Colonic mucosa (tissue), 4 donors: ENCODE measurements at regions not wholly inside any gene's neighbourhood (a gene's known extent, or its start where the extent isn't known, plus 50 kb on each side); places are given as distances from the start of the nearest gene placed in this dataset.
"Not testable (repeated sequence)": the region's sequence is repeated elsewhere in the genome, so short reads cannot be mapped to it uniquely, and the experiment has no call there.

Experiments
- DNase-seq: peaks from one replicate; pipeline ENCODE4 v3.0.0-alpha.2; 2020
- H3K27ac ChIP-seq: fragments of 200-600 bp; one replicate; pipeline ENCODE4 v1.8.0; 2021
- H3K27me3 ChIP-seq: fragments of 200-600 bp; one replicate; pipeline ENCODE4 v1.8.0; 2021
- H3K36me3 ChIP-seq: fragments of 200-600 bp; one replicate; pipeline ENCODE4 v1.8.0; 2021
- H3K4me1 ChIP-seq: fragments of 200-600 bp; one replicate; pipeline ENCODE4 v1.8.0; 2021; ENCODE audit warnings: mild to moderate bottlenecking
- H3K4me3 ChIP-seq: fragments of 200-600 bp; one replicate; pipeline ENCODE4 v1.8.0; 2021
- H3K9ac ChIP-seq, 2 donors: one replicate each; pipeline ENCODE4 v1.7.0; 2013; ENCODE audit warnings: control low read depth in 2 of 2, low read depth in 2 of 2, low read length in 2 of 2
- H3K9me3 ChIP-seq: fragments of 200-600 bp; one replicate; pipeline ENCODE4 v1.8.0; 2021
- intact Hi-C: fragments of 100-400 bp; cut with DNase I; formaldehyde crosslinking; loops from one replicate; pipeline ENCODE4 v1.14.1; 2022
- TF ChIP-seq, protein P1 (sequence below): fragments of 200-600 bp; IDR thresholded peaks from one replicate; pipeline ENCODE4 v1.8.0; 2022; ENCODE audit warnings: antibody characterized with exemption, mild to moderate bottlenecking
- donor health status: healthy.
- donor health status: DM: no; HTN: no; CAD: no.
- donor health status: DM: no; HTN: no; CAD: no.

DNA sequence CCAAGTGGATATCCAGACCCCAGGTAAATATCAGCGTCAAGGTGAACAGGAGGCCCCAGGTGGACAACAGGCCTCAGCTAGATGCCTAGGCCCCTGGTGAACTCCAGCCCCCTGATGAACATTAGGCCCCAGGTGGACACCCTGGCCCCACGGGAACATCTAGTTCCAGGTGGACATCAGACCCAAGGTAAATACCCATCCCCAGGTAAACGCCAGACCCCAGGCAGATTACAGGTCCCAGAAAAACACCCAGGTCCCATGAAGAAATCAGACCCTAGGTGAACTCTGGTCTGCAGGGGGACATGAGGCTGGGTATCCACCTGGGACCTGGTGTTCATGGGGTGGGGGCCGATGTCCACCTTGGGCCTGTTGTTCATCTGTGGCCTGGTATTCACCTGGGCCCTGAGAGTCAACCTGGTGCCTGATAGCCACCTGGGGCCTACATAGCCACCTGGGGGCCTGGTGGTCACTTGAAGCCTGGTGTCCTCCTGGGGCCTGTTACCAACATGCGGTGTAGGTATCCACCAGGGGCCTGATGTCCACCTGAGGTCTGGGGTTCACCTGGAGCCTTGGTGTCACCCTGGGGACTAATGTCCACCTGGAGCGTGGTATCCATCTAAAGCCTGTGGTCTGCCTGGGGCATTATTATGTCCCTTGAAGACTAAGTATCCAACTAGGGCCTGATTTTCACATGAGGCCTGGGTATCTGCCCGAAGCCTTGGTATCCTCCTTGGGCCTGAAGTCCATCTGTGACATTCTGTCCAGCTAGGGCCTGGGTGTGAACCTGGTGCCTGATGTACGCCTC, 56.8 kb upstream of the SEPTIN5 start:
- Histone ChIP-seq H3K9ac (no peak overlapping the region), H3K27ac (no peak overlapping the region), H3K9me3 (no peaks in the 10 kb centered on the region), H3K4me3 (no peak overlapping the region), H3K4me1 (no peaks in the 10 kb centered on the region), H3K36me3 (no peaks in the 10 kb centered on the region), H3K27me3 (no peaks in the 10 kb centered on the region)
- intact Hi-C loops: no loop called here
- TF ChIP-seq, protein P1, sequence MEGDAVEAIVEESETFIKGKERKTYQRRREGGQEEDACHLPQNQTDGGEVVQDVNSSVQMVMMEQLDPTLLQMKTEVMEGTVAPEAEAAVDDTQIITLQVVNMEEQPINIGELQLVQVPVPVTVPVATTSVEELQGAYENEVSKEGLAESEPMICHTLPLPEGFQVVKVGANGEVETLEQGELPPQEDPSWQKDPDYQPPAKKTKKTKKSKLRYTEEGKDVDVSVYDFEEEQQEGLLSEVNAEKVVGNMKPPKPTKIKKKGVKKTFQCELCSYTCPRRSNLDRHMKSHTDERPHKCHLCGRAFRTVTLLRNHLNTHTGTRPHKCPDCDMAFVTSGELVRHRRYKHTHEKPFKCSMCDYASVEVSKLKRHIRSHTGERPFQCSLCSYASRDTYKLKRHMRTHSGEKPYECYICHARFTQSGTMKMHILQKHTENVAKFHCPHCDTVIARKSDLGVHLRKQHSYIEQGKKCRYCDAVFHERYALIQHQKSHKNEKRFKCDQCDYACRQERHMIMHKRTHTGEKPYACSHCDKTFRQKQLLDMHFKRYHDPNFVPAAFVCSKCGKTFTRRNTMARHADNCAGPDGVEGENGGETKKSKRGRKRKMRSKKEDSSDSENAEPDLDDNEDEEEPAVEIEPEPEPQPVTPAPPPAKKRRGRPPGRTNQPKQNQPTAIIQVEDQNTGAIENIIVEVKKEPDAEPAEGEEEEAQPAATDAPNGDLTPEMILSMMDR: no peak
- no peak for DNase-seq

DNA sequence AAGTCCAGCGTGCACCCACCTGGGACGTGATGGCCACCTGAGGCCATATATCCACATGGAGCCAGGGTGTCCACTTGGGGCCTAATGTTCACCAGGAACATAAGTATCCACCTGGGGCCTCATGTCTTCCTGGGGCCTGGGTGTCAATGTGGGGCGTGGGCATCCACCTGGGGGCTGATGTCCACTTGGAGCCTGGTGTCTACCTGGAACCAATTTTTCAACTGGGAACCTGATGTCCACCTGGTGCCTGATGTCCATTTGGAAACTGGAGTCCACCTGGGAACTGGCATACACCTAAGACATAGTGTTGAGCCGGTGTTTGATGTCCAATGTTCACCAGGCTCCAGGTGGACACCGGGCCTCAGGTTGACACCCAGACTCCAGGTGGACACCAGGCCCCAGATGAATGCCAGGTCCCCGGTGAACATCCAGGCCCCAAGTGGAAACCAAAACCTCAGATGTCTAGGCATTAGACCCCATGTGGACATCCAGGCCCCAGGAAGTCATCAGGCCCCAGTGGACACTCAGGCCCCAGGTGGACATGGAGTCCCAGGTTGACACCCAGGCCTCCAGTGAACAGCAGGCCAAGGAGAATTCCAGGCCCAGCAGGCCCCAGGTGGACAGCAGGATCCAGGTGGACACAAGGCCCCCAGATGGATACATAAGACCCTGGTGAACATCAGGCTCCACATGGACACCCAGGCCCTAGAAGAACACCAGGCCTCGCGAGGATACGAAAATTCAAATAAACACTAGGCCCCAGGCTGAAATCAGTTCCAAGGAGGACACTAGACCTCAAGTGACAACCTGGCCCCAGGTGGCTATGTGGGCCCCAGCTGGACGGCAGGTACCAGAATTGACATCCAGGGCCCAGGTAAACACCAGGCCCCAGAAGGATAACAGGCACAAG, 56.0 kb upstream of the SEPTIN5 start:
- Histone ChIP-seq H3K9ac (no peak overlapping the region), H3K27ac (no peak overlapping the region), H3K4me1 (no peaks in the 10 kb centered on the region), H3K27me3 (no peaks in the 10 kb centered on the region), H3K4me3 (no peak overlapping the region), H3K9me3 (no peaks in the 10 kb centered on the region), H3K36me3 (no peaks in the 10 kb centered on the region)
- no peak for DNase-seq
- intact Hi-C loops: no loop called here
- TF ChIP-seq, protein P1: no peak

DNA sequence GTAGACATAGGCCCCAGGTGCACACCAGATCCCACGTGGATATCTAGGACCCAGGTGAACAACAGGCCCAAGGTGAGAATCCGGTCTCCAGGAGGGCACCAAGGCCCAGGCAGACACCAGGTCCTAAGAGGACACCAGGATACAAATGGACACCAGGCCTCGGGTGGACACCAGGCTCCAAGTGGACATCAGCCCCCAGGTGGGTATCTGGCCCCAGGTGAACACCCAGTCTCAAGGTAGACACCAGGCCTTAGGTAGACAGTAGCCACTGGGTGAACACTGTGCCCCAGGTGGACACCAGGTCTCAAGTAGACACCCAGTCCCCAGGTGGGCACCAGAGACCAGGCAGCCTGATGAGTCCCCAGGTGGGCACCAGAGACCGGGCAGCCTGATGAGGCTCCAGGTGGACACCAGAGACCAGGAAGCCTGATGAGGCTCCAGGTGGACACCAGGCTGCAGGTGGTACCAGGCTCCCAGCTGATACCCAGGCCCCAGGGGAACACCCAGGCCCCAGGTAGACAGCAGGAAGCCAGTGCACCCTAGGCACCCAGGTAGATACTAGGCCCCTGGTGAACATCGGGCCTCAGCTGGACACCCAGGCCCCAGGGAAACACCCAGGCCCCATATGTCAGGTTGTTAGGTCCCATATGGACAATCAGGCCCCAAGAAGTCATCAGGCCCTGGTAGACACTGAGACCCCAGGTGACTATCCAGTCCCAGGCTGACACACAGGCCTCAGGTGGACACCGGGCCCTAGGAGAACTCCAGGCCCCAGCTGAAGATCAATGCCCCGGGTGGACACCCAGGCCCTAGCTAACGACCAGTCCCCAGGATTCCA, 55.1 kb upstream of the SEPTIN5 start:
- intact Hi-C loops: no loop called here
- H3K9ac ChIP-seq: no peak overlapping the region
- H3K36me3 ChIP-seq: no peaks in the 10 kb centered on the region
- no peaks in the 10 kb centered on the region for H3K9me3 ChIP-seq
- H3K4me1 ChIP-seq: no peaks in the 10 kb centered on the region
- H3K27me3 ChIP-seq: no peaks in the 10 kb centered on the region
- TF ChIP-seq, protein P1: no peak
- no peak for DNase-seq
- H3K4me3 ChIP-seq: no peak overlapping the region
- no peak overlapping the region for H3K27ac ChIP-seq

DNA sequence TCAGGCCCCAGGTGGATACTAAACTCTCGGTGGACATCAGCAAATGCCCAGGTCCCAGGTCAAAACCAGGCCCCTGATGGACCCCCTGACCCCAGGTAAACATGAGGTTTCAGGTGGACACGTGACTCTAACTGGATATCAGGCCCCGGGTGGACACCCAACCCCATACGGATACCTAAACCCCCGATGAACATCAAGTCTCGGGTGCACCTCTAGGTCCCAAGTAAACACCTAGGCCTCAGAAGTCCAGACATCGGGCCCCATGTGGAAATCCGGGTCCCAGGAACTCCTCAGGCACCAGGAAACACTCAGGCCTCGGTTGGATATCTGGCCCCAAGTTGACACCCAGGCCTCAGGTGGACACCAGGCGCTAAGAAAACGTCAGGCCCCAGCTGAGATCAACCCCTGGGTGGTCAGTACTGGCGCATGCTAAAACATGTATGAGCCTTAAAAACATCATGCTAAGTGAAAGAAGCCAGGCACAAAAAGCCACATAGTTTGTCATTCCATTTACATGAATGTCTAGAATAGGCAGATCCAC, 54.4 kb upstream of the SEPTIN5 start:
- H3K27ac ChIP-seq: no peak overlapping the region
- no peaks in the 10 kb centered on the region for H3K9me3 ChIP-seq
- no peaks in the 10 kb centered on the region for H3K36me3 ChIP-seq
- H3K4me1 ChIP-seq: no peaks in the 10 kb centered on the region
- no peak overlapping the region for H3K9ac ChIP-seq
- H3K4me3 ChIP-seq: no peak overlapping the region
- intact Hi-C loops: no loop called here
- no peak for DNase-seq
- TF ChIP-seq, protein P1: no peak
- H3K27me3 ChIP-seq: no peaks in the 10 kb centered on the region

DNA sequence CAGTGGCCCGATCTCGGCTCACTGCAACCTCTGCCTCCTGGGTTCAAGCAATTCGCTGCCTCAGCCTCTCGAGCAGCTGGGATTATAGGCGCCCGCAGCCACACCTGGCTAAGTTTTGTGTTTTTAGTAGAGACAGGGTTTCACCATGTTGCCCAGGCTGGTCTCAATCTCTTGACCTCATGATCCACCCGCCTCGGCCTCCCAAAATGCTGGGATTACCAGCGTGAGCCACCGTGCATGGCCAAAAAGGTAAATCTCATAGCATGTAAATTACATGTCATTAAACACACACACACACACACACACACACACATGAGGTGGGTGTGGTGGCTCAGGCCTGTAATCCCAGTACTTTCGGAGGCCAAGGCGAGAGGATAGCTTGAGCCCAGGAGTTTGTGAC, 53.7 kb upstream of the SEPTIN5 start:
- H3K27ac ChIP-seq, H3K27me3 ChIP-seq, H3K4me3 ChIP-seq, H3K9me3 ChIP-seq, intact Hi-C loops, H3K36me3 ChIP-seq, H3K9ac ChIP-seq, H3K4me1 ChIP-seq, DNase-seq: not testable (repeated sequence)
